ENCODE measurements at regions not wholly inside any gene's neighbourhood (a gene's known extent, or its start where the extent isn't known, plus 50 kb on each side); places are given as distances from the start of the nearest gene placed in this dataset.

GRCh38 chr7:118298771-118299170, 74.3 kb downstream of the ANKRD7 start:
- Histone ChIP-seq H3K4me1 (ENCODE audit: control insufficient read depth, insufficient read depth, low read length) (no peaks in the 10 kb centered on the region), H3K27me3 (ENCODE audit: control insufficient read depth, insufficient read depth, low read length) (no peaks in the 10 kb centered on the region), H3K36me3 (ENCODE audit: control insufficient read depth, insufficient read depth, low read length) (no peaks in the 10 kb centered on the region), H3K4me3 (ENCODE audit: low read length) (no peak overlapping the region), H3K27ac (ENCODE audit: low read length) (no peak overlapping the region), H3K9me3 (ENCODE audit: control insufficient read depth, low read depth, low read length) (no peaks in the 10 kb centered on the region)
- no peak for DNase-seq

DNA sequence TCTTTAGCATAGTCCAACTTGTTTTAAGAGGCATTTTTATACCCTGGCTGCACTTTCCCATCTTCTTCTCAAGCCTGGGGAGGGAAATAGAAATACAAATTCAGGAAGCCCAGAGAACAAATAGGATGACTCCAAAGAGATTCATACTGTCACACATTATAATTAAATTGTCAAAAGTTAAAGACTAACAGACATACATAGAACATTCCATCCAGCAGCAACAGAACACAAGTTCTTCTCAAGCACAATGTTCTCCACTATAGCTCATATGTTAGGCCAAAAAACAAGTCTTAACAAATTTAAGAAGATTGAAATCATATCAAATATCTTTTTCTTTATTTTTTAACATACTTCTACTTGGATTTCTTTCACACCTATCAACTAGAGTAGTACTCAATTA, 75.7 kb downstream of the ANKRD7 start:
- H3K36me3 ChIP-seq (ENCODE audit: control insufficient read depth, insufficient read depth, low read length), result no peaks in the 10 kb centered on the region
- H3K27me3 ChIP-seq (ENCODE audit: control insufficient read depth, insufficient read depth, low read length), result no peaks in the 10 kb centered on the region
- H3K9me3 ChIP-seq (ENCODE audit: control insufficient read depth, low read depth, low read length), result no peaks in the 10 kb centered on the region
- H3K4me1 ChIP-seq (ENCODE audit: control insufficient read depth, insufficient read depth, low read length), result no peaks in the 10 kb centered on the region
- H3K4me3 ChIP-seq (ENCODE audit: low read length), result no peak overlapping the region
- no peak for DNase-seq
- H3K27ac ChIP-seq (ENCODE audit: low read length), result no peak overlapping the region

DNA sequence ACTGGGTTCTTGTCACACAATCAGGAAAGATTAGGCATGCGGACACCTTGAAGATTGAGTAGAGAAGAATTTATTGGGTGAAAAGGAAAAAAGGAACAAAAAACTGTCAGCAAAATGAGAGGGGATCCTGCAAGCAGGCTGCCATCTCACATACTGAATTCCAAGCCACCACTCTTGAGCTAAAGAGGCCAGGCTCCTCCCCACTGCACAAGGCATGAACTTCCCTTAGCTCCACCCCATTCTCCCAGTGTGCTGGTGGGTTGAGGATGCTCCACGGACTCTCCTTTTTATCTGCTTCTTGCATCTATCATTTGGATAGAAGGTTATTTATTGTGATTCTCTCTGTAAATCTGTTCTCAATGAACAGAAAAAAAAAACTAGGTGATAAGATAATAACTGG, 79.6 kb downstream of the ANKRD7 start:
- H3K4me1 ChIP-seq (ENCODE audit: control insufficient read depth, insufficient read depth, low read length), result no peaks in the 10 kb centered on the region
- 53% methylated on average over 2 of the region's 2 CpGs for WGBS (ENCODE audit: insufficient coverage, low lambda C conversion rate)
- H3K4me3 ChIP-seq (ENCODE audit: low read length), result no peak overlapping the region
- no peaks in the 10 kb centered on the region for H3K36me3 ChIP-seq (ENCODE audit: control insufficient read depth, insufficient read depth, low read length)
- no peaks in the 10 kb centered on the region for H3K27me3 ChIP-seq (ENCODE audit: control insufficient read depth, insufficient read depth, low read length)
- H3K27ac ChIP-seq (ENCODE audit: low read length), result no peak overlapping the region
- no peak for DNase-seq
- H3K9me3 ChIP-seq (ENCODE audit: control insufficient read depth, low read depth, low read length), result no peaks in the 10 kb centered on the region

GRCh38 chr7:118305671-118306070, 81.2 kb downstream of the ANKRD7 start:
- DNase-seq, result no peak
- H3K4me3 ChIP-seq (ENCODE audit: low read length), result no peak overlapping the region
- H3K9me3 ChIP-seq (ENCODE audit: control insufficient read depth, low read depth, low read length), result no peaks in the 10 kb centered on the region
- no peaks in the 10 kb centered on the region for H3K36me3 ChIP-seq (ENCODE audit: control insufficient read depth, insufficient read depth, low read length)
- no peak overlapping the region for H3K27ac ChIP-seq (ENCODE audit: low read length)
- no peaks in the 10 kb centered on the region for H3K4me1 ChIP-seq (ENCODE audit: control insufficient read depth, insufficient read depth, low read length)
- WGBS (ENCODE audit: insufficient coverage, low lambda C conversion rate), result no CpG with 5 or more reads among the region's 1 CpG
- H3K27me3 ChIP-seq (ENCODE audit: control insufficient read depth, insufficient read depth, low read length), result no peaks in the 10 kb centered on the region

DNA sequence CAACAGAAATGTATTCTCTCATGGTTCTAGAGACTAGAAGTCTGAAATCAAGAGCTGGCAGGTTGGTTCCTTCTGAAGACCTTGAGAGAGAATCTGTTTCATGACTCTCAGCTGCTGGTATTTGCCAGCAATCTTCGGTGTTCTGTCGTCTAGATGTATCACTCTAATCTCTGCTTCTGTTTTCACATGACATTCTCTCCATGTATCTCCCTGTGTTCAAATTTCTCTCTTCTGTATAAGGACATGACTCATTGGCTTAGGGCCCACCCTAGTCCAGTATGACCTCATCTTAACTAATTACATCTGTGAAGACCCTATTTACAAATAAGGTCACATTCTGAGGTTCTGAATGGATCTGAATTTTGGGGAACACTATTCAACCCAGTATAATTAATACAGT, 82.3 kb downstream of the ANKRD7 start:
- Histone ChIP-seq H3K9me3 (ENCODE audit: control insufficient read depth, low read depth, low read length) (no peaks in the 10 kb centered on the region), H3K4me3 (ENCODE audit: low read length) (no peak overlapping the region), H3K36me3 (ENCODE audit: control insufficient read depth, insufficient read depth, low read length) (no peaks in the 10 kb centered on the region), H3K4me1 (ENCODE audit: control insufficient read depth, insufficient read depth, low read length) (no peaks in the 10 kb centered on the region), H3K27ac (ENCODE audit: low read length) (no peak overlapping the region), H3K27me3 (ENCODE audit: control insufficient read depth, insufficient read depth, low read length) (no peaks in the 10 kb centered on the region)
- WGBS (ENCODE audit: insufficient coverage, low lambda C conversion rate), result no CpG with 5 or more reads among the region's 2 CpGs
- DNase-seq, result no peak

- no peaks in the 10 kb centered on the region for H3K9me3 ChIP-seq (ENCODE audit: control insufficient read depth, low read depth, low read length)
- H3K4me3 ChIP-seq (ENCODE audit: low read length), result no peak overlapping the region
- DNase-seq, result peak; percentile 6 to 10
- no peaks in the 10 kb centered on the region for H3K36me3 ChIP-seq (ENCODE audit: control insufficient read depth, insufficient read depth, low read length)
- no peak overlapping the region for H3K27ac ChIP-seq (ENCODE audit: low read length)
- WGBS (ENCODE audit: insufficient coverage, low lambda C conversion rate), result 20% methylated on average over 1 of the region's 1 CpG
- no peaks in the 10 kb centered on the region for H3K4me1 ChIP-seq (ENCODE audit: control insufficient read depth, insufficient read depth, low read length)
- no peaks in the 10 kb centered on the region for H3K27me3 ChIP-seq (ENCODE audit: control insufficient read depth, insufficient read depth, low read length)
Observed at GRCh38 chr7:118311121-118311836, 86.8 kb downstream of the ANKRD7 start.

DNA sequence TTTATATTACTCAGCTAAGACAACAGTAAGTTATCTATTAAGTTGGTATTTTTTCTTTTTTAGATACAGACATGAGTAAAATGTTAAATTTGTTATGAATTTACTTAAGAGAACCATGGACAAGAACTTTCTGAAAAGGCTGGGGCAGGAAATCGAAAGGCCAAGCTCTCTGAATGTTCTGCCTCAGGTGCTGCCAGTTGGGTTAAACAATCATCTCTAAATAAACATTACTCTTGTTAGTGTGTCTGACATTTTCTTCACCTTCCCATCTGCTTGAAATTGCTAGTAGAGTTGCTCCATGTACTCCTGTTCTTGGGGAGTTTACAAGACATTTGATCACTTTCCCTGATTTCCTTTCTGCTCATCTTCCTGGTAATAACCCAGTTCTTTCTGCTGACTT, 87.5 kb downstream of the ANKRD7 start:
- Histone ChIP-seq H3K36me3 (ENCODE audit: control insufficient read depth, insufficient read depth, low read length) (no peaks in the 10 kb centered on the region), H3K27ac (ENCODE audit: low read length) (no peak overlapping the region), H3K27me3 (ENCODE audit: control insufficient read depth, insufficient read depth, low read length) (no peaks in the 10 kb centered on the region), H3K4me3 (ENCODE audit: low read length) (no peak overlapping the region), H3K9me3 (ENCODE audit: control insufficient read depth, low read depth, low read length) (no peaks in the 10 kb centered on the region), H3K4me1 (ENCODE audit: control insufficient read depth, insufficient read depth, low read length) (no peaks in the 10 kb centered on the region)
- no CpG with 5 or more reads among the region's 1 CpG for WGBS (ENCODE audit: insufficient coverage, low lambda C conversion rate)
- no peak for DNase-seq

- Histone ChIP-seq H3K4me1 (ENCODE audit: control insufficient read depth, insufficient read depth, low read length) (no peaks in the 10 kb centered on the region), H3K9me3 (ENCODE audit: control insufficient read depth, low read depth, low read length) (no peaks in the 10 kb centered on the region), H3K27ac (ENCODE audit: low read length) (no peak overlapping the region), H3K36me3 (ENCODE audit: control insufficient read depth, insufficient read depth, low read length) (no peaks in the 10 kb centered on the region), H3K27me3 (ENCODE audit: control insufficient read depth, insufficient read depth, low read length) (no peaks in the 10 kb centered on the region), H3K4me3 (ENCODE audit: low read length) (no peak overlapping the region)
- DNase-seq, result no peak
- WGBS (ENCODE audit: insufficient coverage, low lambda C conversion rate), result no CpG with 5 or more reads among the region's 1 CpG
Observed at GRCh38 chr7:118312966-118313365, 88.5 kb downstream of the ANKRD7 start.

DNA sequence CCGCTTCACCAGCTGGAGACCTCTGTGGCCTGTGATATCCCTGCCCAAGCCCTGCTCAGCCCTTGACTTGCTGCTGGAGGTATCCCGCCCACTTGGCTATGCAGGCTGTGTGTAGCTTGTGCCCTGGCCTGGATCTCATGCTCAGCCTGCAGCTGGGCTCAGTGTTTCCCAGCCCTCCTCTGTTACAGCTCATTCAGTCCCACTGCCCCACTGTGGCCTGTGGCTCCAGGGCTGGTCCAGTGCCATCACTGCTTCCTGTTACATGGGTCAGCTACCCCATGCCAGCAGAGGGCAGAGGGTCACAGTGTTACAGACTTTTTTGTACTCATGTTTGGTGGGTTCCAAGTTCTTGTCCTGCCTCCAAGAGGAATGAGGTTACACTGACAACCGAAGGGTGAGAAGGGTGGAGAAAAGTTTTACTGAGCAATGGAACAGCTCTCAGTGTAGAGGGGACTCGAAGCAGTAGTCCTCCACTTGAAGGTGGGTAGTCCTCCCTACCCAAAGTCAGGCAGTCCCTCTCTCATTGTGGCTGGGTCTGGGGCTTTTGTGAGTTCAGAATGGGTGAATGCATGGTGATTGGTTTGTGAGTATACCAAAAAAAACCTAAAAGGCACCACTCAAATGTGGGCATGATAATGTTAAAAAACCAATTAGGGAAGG, 100.4 kb downstream of the ANKRD7 start:
- Histone ChIP-seq H3K27me3 (ENCODE audit: control insufficient read depth, insufficient read depth, low read length) (no peaks in the 10 kb centered on the region), H3K9me3 (ENCODE audit: control insufficient read depth, low read depth, low read length) (no peaks in the 10 kb centered on the region), H3K4me3 (ENCODE audit: low read length) (no peak overlapping the region), H3K27ac (ENCODE audit: low read length) (no peak overlapping the region), H3K4me1 (ENCODE audit: control insufficient read depth, insufficient read depth, low read length) (no peaks in the 10 kb centered on the region), H3K36me3 (ENCODE audit: control insufficient read depth, insufficient read depth, low read length) (no peaks in the 10 kb centered on the region)
- DNase-seq, result no peak
- no CpG with 5 or more reads among the region's 4 CpGs for WGBS (ENCODE audit: insufficient coverage, low lambda C conversion rate)

DNA sequence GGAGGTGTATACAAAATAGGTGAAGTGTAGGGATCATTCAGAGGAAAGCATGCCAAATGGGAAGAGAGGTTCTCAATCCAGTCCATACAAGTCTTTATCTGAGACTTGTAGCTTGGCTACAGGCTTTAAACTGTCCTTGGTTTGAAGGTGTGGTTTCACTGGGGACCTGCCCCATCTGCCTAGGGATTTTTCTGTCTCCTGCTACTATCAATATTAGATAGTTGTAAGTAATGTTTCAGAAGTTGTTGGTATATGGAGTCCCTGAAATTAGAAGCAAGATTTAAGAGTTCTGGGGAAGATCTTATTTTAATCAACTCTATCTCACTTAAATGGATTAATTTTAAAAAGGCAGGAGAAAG, 100.9 kb downstream of the ANKRD7 start:
- Histone ChIP-seq H3K9me3 (ENCODE audit: control insufficient read depth, low read depth, low read length) (no peaks in the 10 kb centered on the region), H3K27ac (ENCODE audit: low read length) (no peak overlapping the region), H3K27me3 (ENCODE audit: control insufficient read depth, insufficient read depth, low read length) (no peaks in the 10 kb centered on the region)

GRCh38 chr7:118327174-118327573, 102.7 kb downstream of the ANKRD7 start:
- Histone ChIP-seq H3K4me3 (ENCODE audit: low read length) (no peak overlapping the region), H3K36me3 (ENCODE audit: control insufficient read depth, insufficient read depth, low read length) (no peaks in the 10 kb centered on the region), H3K27me3 (ENCODE audit: control insufficient read depth, insufficient read depth, low read length) (no peaks in the 10 kb centered on the region), H3K4me1 (ENCODE audit: control insufficient read depth, insufficient read depth, low read length) (no peaks in the 10 kb centered on the region), H3K27ac (ENCODE audit: low read length) (no peak overlapping the region), H3K9me3 (ENCODE audit: control insufficient read depth, low read depth, low read length) (no peaks in the 10 kb centered on the region)
- no CpG with 5 or more reads among the region's 2 CpGs for WGBS (ENCODE audit: insufficient coverage, low lambda C conversion rate)
- no peak for DNase-seq

More for the DNA sequence above, 100.9 kb downstream of the ANKRD7 start:
- H3K4me3 ChIP-seq (ENCODE audit: low read length), result no peak overlapping the region
- no peak for DNase-seq
- H3K36me3 ChIP-seq (ENCODE audit: control insufficient read depth, insufficient read depth, low read length), result no peaks in the 10 kb centered on the region
- H3K4me1 ChIP-seq (ENCODE audit: control insufficient read depth, insufficient read depth, low read length), result no peaks in the 10 kb centered on the region

All from large intestine (tissue), 3 donors.